ENCODE measurements at regions not wholly inside any gene's neighbourhood (a gene's known extent, or its start where the extent isn't known, plus 50 kb on each side); places are given as distances from the start of the nearest gene placed in this dataset.
"Not testable (repeated sequence)": the region's sequence is repeated elsewhere in the genome, so short reads cannot be mapped to it uniquely, and the experiment has no call there.

DNA sequence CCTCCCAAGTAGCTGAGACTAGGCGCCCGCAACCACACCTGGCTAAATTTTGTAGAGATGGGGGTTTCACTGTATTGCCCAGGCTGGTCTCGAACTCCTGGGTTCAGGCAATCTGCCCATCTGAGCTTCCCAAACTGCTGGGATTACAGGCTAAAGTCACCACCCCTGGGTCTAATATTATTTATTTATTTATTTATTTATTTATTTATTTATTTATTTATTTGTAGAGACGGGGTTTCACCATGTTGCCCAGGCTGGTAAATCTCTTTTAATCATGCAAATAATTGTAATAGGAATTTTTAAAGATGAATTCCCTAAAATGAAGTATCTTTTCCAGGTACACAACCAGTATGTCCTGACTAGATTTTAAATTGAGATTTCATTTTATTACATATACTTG is 761.8 kb downstream of the TRAM1L1 start:
- TF ChIP-seq CTCF (conservative IDR thresholded peaks at IDR 0.05; ENCODE audit: low read depth, low read length), result no peak
- no peak for DNase-seq (ENCODE audit: low read depth)
- no peak overlapping the region for H3K4me3 ChIP-seq (ENCODE audit: low read depth, low read length)

GRCh38 chr4:116321471-116321870 is 763.9 kb downstream of the TRAM1L1 start:
- DNase-seq (ENCODE audit: low read depth), result no peak
- TF ChIP-seq CTCF (conservative IDR thresholded peaks at IDR 0.05; ENCODE audit: low read depth, low read length), result no peak
- H3K4me3 ChIP-seq (ENCODE audit: low read depth, low read length), result no peak overlapping the region

- TF ChIP-seq CTCF (conservative IDR thresholded peaks at IDR 0.05; ENCODE audit: low read depth, low read length), result no peak
- DNase-seq (ENCODE audit: low read depth), result no peak
- no peak overlapping the region for H3K4me3 ChIP-seq (ENCODE audit: low read depth, low read length)
These were observed 764.5 kb downstream of the TRAM1L1 start for GRCh38 chr4:116320859-116321258.

- DNase-seq (ENCODE audit: low read depth), result no peak
- H3K4me3 ChIP-seq (ENCODE audit: low read depth, low read length), result no peak overlapping the region
- no peak for TF ChIP-seq CTCF (conservative IDR thresholded peaks at IDR 0.05; ENCODE audit: low read depth, low read length)
These were observed 781.6 kb downstream of the TRAM1L1 start for GRCh38 chr4:116303736-116304188.

GRCh38 chr4:116302990-116303735 is 782.2 kb downstream of the TRAM1L1 start:
- H3K4me3 ChIP-seq (ENCODE audit: low read depth, low read length), result no peak overlapping the region
- TF ChIP-seq CTCF (conservative IDR thresholded peaks at IDR 0.05; ENCODE audit: low read depth, low read length), result no peak
- no peak for DNase-seq (ENCODE audit: low read depth)

GRCh38 chr4:116275006-116275405 is 810.4 kb downstream of the TRAM1L1 start:
- TF ChIP-seq CTCF (conservative IDR thresholded peaks at IDR 0.05; ENCODE audit: low read depth, low read length), result no peak
- no peak for DNase-seq (ENCODE audit: low read depth)
- no peak overlapping the region for H3K4me3 ChIP-seq (ENCODE audit: low read depth, low read length)

- TF ChIP-seq CTCF (conservative IDR thresholded peaks at IDR 0.05; ENCODE audit: low read depth, low read length), result no peak
- no peak overlapping the region for H3K4me3 ChIP-seq (ENCODE audit: low read depth, low read length)
- no peak for DNase-seq (ENCODE audit: low read depth)
These were observed 813.0 kb downstream of the TRAM1L1 start for GRCh38 chr4:116272336-116272735.

- not testable (repeated sequence) for DNase-seq (ENCODE audit: low read depth); H3K4me3 ChIP-seq (ENCODE audit: low read depth, low read length)
These were observed 824.4 kb downstream of the TRAM1L1 start for GRCh38 chr4:116260931-116261330.
